GM23248 (cell line): ENCODE measurements at regions not wholly inside any gene's neighbourhood (a gene's known extent, or its start where the extent isn't known, plus 50 kb on each side); places are given as distances from the start of the nearest gene placed in this dataset.

ENCODE experiments used
- DNase-seq: peaks from one replicate; pipeline ENCODE4 v3.0.0-alpha.2; 2015
- H2AFZ ChIP-seq: fragments of 200-600 bp; sonication (generic); 2 replicates; pipeline ENCODE4 v1.6.1; 2016; ENCODE audit warnings: antibody characterized with exemption
- H3F3A ChIP-seq: fragments of 200-600 bp; sonication (generic); 2 replicates; pipeline ENCODE4 v1.6.1; 2016; ENCODE audit warnings: mild to moderate bottlenecking, antibody characterized with exemption, mixed run types; ENCODE audit not compliant: insufficient read depth
- H3K27ac ChIP-seq: fragments of 200-600 bp; sonication (generic); 2 replicates; pipeline ENCODE4 v1.5.1; 2016; ENCODE audit warnings: mild to moderate bottlenecking
- H3K27me3 ChIP-seq: fragments of 200-600 bp; sonication (generic); replicated peaks from 2 replicates; pipeline ENCODE4 v1.6.1; 2016; ENCODE audit warnings: mild to moderate bottlenecking; ENCODE audit not compliant: insufficient read depth
- H3K36me3 ChIP-seq: fragments of 200-600 bp; sonication (generic); 2 replicates; pipeline ENCODE4 v1.6.1; 2016; ENCODE audit warnings: low read depth, mild to moderate bottlenecking
- H3K4me1 ChIP-seq: fragments of 200-600 bp; sonication (generic); 2 replicates; pipeline ENCODE4 v1.6.1; 2016; ENCODE audit warnings: mild to moderate bottlenecking; ENCODE audit not compliant: insufficient read depth
- H3K4me2 ChIP-seq: fragments of 200-600 bp; sonication (generic); one replicate; pipeline ENCODE4 v1.6.1; 2016; ENCODE audit warnings: mild to moderate bottlenecking; ENCODE audit not compliant: unreplicated experiment
- H3K4me3 ChIP-seq: fragments of 200-600 bp; sonication (generic); 2 replicates; pipeline ENCODE4 v1.5.1; 2016; ENCODE audit warnings: mild to moderate bottlenecking
- H3K79me2 ChIP-seq: fragments of 200-600 bp; sonication (generic); 2 replicates; pipeline ENCODE4 v1.6.1; 2016; ENCODE audit warnings: mild to moderate bottlenecking; ENCODE audit not compliant: insufficient read depth
- H3K9ac ChIP-seq: fragments of 200-600 bp; sonication (generic); 2 replicates; pipeline ENCODE4 v1.6.1; 2016; ENCODE audit warnings: mild to moderate bottlenecking
- H3K9me2 ChIP-seq: fragments of 200-600 bp; sonication (generic); 2 replicates; pipeline ENCODE4 v1.6.1; 2016; ENCODE audit warnings: mixed run types, mild to moderate bottlenecking, moderate library complexity; ENCODE audit not compliant: insufficient read depth
- H3K9me3 ChIP-seq: fragments of 200-600 bp; sonication (generic); one replicate; pipeline ENCODE4 v1.6.1; 2017; ENCODE audit warnings: low read depth
- H4K20me1 ChIP-seq: fragments of 200-600 bp; sonication (generic); 2 replicates; pipeline ENCODE4 v1.6.0; 2016; ENCODE audit not compliant: insufficient read depth
- EZH2 ChIP-seq: fragments of 200-600 bp; sonication (generic); IDR thresholded peaks from 2 replicates; pipeline ENCODE4 v1.6.1; 2018; ENCODE audit warnings: antibody characterized with exemption, mild to moderate bottlenecking; ENCODE audit not compliant: insufficient read depth, poor library complexity, severe bottlenecking
- EZH2phosphoT487 ChIP-seq: fragments of 200-600 bp; sonication (generic); IDR thresholded peaks from 2 replicates; pipeline ENCODE4 v1.6.1; 2018; ENCODE audit warnings: antibody characterized with exemption, moderate library complexity, mild to moderate bottlenecking, low read depth; ENCODE audit not compliant: insufficient read depth
- WGBS, 2 experiments: methylation state at CpG; one replicate each; pipeline ENCODE4 v1.1.6; 2015 to 2017; ENCODE audit warnings: low lambda C conversion rate in 2 of 2, low coverage in 1 of 2; ENCODE audit errors: missing lambda C conversion rate in 2 of 2; 5-methylcytosine and 5-hydroxymethylcytosine counted together
- in situ Hi-C: fragments of 300-500 bp; cut with MboI; formaldehyde crosslinking; loops from 2 replicates; pipeline ENCODE4 v1.15.0; 2020

- Histone ChIP-seq H3K9me3 (no peaks in the 10 kb centered on the region), H3F3A (no peaks in the 10 kb centered on the region), H3K4me1 (peaks cover 11% of the 10 kb centered on the region; the same call in 1 of the 2 replicates), H3K27me3 (no peaks in the 10 kb centered on the region), H4K20me1 (peaks cover 7% of the 10 kb centered on the region; the same call in 1 of the 2 replicates), H3K9ac (no peak overlapping the region), H3K9me2 (no peaks in the 10 kb centered on the region), H3K36me3 (no peaks in the 10 kb centered on the region), H2AFZ (no peak overlapping the region), H3K4me3 (no peak overlapping the region), H3K27ac (no peak overlapping the region), H3K4me2 (no peak overlapping the region), H3K79me2 (peaks cover 67% of the 10 kb centered on the region)
- in situ Hi-C loops = no loop called here
- WGBS, 2 experiments = 96 to 99% methylated on average over 7 of the region's 7 CpGs
- no peak for DNase-seq
- TF ChIP-seq EZH2phosphoT487 = no peak
- no peak for TF ChIP-seq EZH2
These were observed 51.3 kb downstream of the TET3 start for GRCh38 chr2:74036010-74036409.

DNA sequence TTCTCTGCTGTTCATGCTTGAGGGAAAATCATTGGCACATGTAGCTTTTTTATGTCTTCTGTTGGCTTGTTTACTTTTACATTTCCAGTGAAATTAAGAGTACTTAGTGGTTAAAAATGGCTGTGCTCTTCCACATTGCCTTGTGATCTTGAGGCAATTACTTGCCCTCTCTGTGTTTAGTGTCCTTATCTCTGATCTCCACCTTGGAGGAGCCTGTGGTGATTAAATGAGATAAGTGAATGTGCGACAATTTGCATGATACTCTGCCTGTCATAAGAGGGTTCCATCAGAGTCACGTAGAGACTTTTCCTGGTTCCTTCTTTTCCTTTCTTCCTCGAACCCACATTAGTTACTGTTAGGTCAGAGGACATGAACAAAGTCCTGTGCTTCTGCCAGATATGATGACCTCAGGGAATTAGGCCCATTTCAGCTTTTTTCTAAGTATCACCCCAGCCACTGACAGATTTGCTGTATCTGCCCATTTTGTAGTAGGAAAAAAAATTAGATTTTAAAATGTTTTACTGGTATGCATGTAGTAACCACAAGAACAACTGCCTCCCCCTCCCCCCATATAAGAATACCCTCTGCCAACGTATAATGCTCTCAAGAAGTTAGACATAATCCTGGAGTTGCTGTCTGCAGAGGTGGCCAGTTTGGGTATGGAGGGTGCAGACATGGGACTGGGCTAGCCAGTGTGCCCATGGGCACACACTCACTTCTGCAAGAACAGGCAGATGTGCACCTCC lies 51.9 kb downstream of the TET3 start:
- Histone ChIP-seq H3K9me2 (no peaks in the 10 kb centered on the region; the same call in 1 of the 2 replicates), H3K4me3 (no peak overlapping the region), H2AFZ (no peak overlapping the region), H3K4me2 (no peak overlapping the region), H4K20me1 (peaks cover 7% of the 10 kb centered on the region; the same call in 1 of the 2 replicates), H3K36me3 (no peaks in the 10 kb centered on the region), H3K79me2 (peaks cover 61% of the 10 kb centered on the region), H3K4me1 (peaks cover 11% of the 10 kb centered on the region; the same call in 1 of the 2 replicates), H3F3A (no peaks in the 10 kb centered on the region), H3K9ac (no peak overlapping the region), H3K27me3 (no peaks in the 10 kb centered on the region), H3K9me3 (no peaks in the 10 kb centered on the region), H3K27ac (no peak overlapping the region)
- 95 to 97% methylated on average over 4 of the region's 4 CpGs for WGBS, 2 experiments
- TF ChIP-seq EZH2 (no peak), EZH2phosphoT487 (no peak)
- in situ Hi-C loops = no loop called here
- DNase-seq = no peak

DNA sequence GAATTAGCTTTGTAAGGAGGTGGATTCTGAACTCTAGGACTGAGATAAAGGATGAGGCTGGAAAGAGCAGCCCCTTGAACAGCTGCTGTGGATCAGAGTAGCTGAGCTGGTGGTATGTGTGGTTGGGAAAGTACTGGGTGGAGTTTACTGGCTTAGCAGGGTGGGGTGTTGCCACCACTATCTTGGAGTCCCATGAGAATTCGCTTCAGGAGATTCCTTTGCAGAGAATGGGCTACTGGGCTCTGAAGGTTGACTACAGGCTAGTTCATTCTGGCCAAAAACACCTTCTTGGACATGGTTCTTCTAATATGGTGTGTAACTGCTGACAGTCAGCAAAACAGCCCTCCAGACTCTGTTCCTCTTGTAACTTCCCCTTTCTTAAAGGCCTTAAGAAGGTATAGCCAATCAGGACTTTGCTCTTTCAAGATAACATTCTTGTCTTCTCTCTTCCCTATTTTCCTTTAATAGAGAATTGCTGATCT lies 52.7 kb downstream of the TET3 start:
- Histone ChIP-seq H3K27ac (no peak overlapping the region), H3K9me2 (no peaks in the 10 kb centered on the region; the same call in 1 of the 2 replicates), H3K36me3 (no peaks in the 10 kb centered on the region), H3K4me3 (no peak overlapping the region), H3K9ac (no peak overlapping the region), H3K4me2 (no peak overlapping the region), H3K79me2 (peaks cover 53% of the 10 kb centered on the region), H3F3A (no peaks in the 10 kb centered on the region), H3K9me3 (no peaks in the 10 kb centered on the region), H3K4me1 (peaks cover 11% of the 10 kb centered on the region; the same call in 1 of the 2 replicates), H4K20me1 (peaks cover 7% of the 10 kb centered on the region; the same call in 1 of the 2 replicates), H3K27me3 (no peaks in the 10 kb centered on the region), H2AFZ (no peak overlapping the region)
- no peak for TF ChIP-seq EZH2phosphoT487
- in situ Hi-C loops = no loop called here
- 93 to 100% methylated on average over 1 of the region's 1 CpG for WGBS, 2 experiments
- peak; percentile 34 for DNase-seq

DNA sequence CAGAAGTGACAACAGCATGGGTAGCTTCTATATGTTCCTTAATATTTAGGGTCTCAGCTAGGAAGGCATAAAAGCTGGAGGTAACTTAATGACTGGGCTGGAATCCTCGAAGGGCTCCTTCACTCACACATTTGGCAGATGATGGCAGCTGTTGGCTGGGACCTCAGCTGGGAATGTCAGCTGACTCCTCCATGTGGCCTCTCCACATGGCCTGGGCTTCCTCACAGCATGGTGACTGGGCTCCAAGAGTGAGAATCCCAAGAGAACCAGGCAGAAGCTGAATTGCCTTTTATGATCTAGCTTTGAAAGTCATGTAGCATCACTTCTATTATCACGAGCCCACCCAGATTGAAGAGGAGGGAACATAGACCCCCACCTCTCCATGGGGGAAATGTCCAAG lies 54.9 kb downstream of the TET3 start:
- H3K79me2 ChIP-seq = peaks cover 45% of the 10 kb centered on the region
- H3K4me2 ChIP-seq = no peak overlapping the region
- in situ Hi-C loops = no loop called here
- H3K4me1 ChIP-seq = peaks cover 11% of the 10 kb centered on the region; the same call in 1 of the 2 replicates
- no peak for TF ChIP-seq EZH2
- TF ChIP-seq EZH2phosphoT487 = no peak
- no peaks in the 10 kb centered on the region for H3K36me3 ChIP-seq
- no peak overlapping the region for H3K4me3 ChIP-seq
- H3K9ac ChIP-seq = no peak overlapping the region
- no peak for DNase-seq
- 79 to 82% methylated on average over 2 of the region's 2 CpGs for WGBS, 2 experiments
- H3K9me3 ChIP-seq = no peaks in the 10 kb centered on the region
- H3K27me3 ChIP-seq = no peaks in the 10 kb centered on the region
- H4K20me1 ChIP-seq = peaks cover 7% of the 10 kb centered on the region
- no peaks in the 10 kb centered on the region for H3F3A ChIP-seq
- H2AFZ ChIP-seq = no peak overlapping the region
- no peaks in the 10 kb centered on the region; the same call in 1 of the 2 replicates for H3K9me2 ChIP-seq
- H3K27ac ChIP-seq = no peak overlapping the region
